ENCODE measurements at regions not wholly inside any gene's neighbourhood (a gene's known extent, or its start where the extent isn't known, plus 50 kb on each side); places are given as distances from the start of the nearest gene placed in this dataset.

DNA sequence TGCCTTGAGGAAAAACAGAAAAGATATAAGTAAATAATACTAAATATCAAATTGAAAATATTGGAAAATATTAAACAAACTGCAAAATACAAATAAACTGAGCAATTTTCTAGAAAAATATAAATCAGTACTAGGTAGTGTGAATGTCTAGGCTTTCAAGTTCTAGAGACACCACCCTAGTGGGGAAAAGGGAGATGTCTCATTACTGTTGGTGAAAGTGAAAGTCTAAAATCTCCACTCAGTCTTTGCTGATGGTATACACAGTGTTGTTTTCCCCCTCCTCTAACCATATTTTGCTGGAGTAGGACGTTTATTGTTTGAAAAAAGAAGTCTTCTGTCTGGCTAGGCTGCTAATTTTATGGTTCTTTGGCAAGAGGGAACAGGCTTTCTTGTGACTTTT is 1368.9 kb downstream of the OTOL1 start (continued):
- TF ChIP-seq NR1H2 (CRISPR knock-in tag; IDR thresholded peaks at IDR 0.05): no peak
- no peak for TF ChIP-seq TEAD1 (CRISPR knock-in tag; IDR thresholded peaks at IDR 0.05)
- TF ChIP-seq, protein P1, sequence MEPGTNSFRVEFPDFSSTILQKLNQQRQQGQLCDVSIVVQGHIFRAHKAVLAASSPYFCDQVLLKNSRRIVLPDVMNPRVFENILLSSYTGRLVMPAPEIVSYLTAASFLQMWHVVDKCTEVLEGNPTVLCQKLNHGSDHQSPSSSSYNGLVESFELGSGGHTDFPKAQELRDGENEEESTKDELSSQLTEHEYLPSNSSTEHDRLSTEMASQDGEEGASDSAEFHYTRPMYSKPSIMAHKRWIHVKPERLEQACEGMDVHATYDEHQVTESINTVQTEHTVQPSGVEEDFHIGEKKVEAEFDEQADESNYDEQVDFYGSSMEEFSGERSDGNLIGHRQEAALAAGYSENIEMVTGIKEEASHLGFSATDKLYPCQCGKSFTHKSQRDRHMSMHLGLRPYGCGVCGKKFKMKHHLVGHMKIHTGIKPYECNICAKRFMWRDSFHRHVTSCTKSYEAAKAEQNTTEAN (CRISPR knock-in tag; IDR thresholded peaks at IDR 0.05): no peak
- TF ChIP-seq, protein P2, sequence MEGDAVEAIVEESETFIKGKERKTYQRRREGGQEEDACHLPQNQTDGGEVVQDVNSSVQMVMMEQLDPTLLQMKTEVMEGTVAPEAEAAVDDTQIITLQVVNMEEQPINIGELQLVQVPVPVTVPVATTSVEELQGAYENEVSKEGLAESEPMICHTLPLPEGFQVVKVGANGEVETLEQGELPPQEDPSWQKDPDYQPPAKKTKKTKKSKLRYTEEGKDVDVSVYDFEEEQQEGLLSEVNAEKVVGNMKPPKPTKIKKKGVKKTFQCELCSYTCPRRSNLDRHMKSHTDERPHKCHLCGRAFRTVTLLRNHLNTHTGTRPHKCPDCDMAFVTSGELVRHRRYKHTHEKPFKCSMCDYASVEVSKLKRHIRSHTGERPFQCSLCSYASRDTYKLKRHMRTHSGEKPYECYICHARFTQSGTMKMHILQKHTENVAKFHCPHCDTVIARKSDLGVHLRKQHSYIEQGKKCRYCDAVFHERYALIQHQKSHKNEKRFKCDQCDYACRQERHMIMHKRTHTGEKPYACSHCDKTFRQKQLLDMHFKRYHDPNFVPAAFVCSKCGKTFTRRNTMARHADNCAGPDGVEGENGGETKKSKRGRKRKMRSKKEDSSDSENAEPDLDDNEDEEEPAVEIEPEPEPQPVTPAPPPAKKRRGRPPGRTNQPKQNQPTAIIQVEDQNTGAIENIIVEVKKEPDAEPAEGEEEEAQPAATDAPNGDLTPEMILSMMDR (IDR thresholded peaks at IDR 0.05): no peak

DNA sequence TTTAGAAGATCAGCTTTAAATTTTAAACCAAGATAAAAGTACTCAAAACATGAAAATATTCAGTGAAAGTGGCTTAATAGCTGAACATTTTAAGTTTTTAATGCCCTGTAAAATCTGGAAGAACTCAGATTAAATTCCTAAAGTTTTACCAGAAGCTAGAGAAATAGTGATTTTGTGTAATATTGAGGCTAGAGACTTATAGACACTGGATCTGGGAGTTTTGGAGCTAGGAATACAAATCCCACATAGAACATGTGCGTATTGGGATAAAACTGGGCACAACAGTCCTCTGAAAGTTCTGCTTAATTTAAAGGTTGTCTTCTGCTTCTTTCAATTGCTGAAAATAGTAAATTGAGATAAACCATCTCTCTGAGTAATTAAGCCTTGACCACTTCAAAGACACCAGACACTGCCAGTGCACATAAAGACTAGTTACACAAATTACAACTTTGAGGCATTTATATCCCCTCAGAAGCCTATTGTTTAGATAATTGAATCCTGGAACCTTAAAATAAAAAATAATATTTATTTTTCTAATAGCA is 1382.5 kb downstream of the OTOL1 start:
- no peak for DNase-seq (ENCODE audit: low spot score)
- no peaks in the 10 kb centered on the region for H3K36me3 Mint-ChIP-seq
- H3K9me3 Mint-ChIP-seq: no peaks in the 10 kb centered on the region
- no peaks in the 10 kb centered on the region for H3K4me1 Mint-ChIP-seq
- no peak overlapping the region for H3K4me3 Mint-ChIP-seq
- H3K27ac Mint-ChIP-seq: no peak overlapping the region
- ChIA-PET CTCF (no interaction called here), POLR2A (no interaction called here)
- ATAC-seq: no peak
- no peak for TF ChIP-seq ZNF423 (CRISPR knock-in tag; IDR thresholded peaks at IDR 0.05)
- no peak for TF ChIP-seq RORB (CRISPR knock-in tag; IDR thresholded peaks at IDR 0.05)
- no peaks in the 10 kb centered on the region for H3K27me3 Mint-ChIP-seq (ENCODE audit: low read depth)

DNA sequence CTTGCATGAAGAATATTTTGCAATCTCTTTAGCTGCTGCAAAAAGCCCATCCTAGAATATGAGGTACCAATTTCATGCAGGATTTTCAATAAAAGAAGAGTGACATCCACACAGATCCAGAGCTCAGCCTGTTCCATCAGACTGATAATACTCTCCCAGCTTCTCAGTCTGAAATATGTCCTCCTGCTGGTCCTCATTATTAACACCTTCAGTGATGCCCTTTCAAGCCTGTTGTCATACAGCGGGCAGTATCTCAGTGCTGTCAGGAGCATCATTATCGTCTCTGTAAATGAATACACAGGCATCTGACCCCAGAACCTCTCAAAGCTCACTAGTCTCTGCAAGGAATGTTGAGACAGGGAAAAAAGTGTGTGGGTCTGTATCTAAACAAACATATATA is 1387.8 kb downstream of the OTOL1 start:
- no peak overlapping the region for H3K27ac Mint-ChIP-seq
- H3K36me3 Mint-ChIP-seq: no peaks in the 10 kb centered on the region
- TF ChIP-seq ZNF396 (CRISPR knock-in tag; IDR thresholded peaks at IDR 0.05; ENCODE audit: borderline replicate concordance): no peak
- no peak for TF ChIP-seq ESRRA (CRISPR knock-in tag; IDR thresholded peaks at IDR 0.05; ENCODE audit: borderline replicate concordance)
- no peak for TF ChIP-seq MYBL2 (CRISPR knock-in tag; IDR thresholded peaks at IDR 0.05)
- no peak for TF ChIP-seq GTF2I (CRISPR knock-in tag; conservative IDR thresholded peaks at IDR 0.05)
- no peak for TF ChIP-seq ETV6 (CRISPR knock-in tag; IDR thresholded peaks at IDR 0.05)
- no peak for TF ChIP-seq FOXP1 (CRISPR knock-in tag; IDR thresholded peaks at IDR 0.05; ENCODE audit: borderline replicate concordance)
- TF ChIP-seq, protein P3, sequence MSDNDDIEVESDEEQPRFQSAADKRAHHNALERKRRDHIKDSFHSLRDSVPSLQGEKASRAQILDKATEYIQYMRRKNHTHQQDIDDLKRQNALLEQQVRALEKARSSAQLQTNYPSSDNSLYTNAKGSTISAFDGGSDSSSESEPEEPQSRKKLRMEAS (CRISPR knock-in tag; IDR thresholded peaks at IDR 0.05): no peak
- TF ChIP-seq JUN (CRISPR knock-in tag; IDR thresholded peaks at IDR 0.05): no peak
- TF ChIP-seq GRHL2 (CRISPR knock-in tag; IDR thresholded peaks at IDR 0.05; ENCODE audit: insufficient replicate concordance, severe bottlenecking): no peak
- TF ChIP-seq, protein P4, sequence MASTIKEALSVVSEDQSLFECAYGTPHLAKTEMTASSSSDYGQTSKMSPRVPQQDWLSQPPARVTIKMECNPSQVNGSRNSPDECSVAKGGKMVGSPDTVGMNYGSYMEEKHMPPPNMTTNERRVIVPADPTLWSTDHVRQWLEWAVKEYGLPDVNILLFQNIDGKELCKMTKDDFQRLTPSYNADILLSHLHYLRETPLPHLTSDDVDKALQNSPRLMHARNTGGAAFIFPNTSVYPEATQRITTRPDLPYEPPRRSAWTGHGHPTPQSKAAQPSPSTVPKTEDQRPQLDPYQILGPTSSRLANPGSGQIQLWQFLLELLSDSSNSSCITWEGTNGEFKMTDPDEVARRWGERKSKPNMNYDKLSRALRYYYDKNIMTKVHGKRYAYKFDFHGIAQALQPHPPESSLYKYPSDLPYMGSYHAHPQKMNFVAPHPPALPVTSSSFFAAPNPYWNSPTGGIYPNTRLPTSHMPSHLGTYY (CRISPR knock-in tag; IDR thresholded peaks at IDR 0.05): no peak
- no peak for TF ChIP-seq RORB (CRISPR knock-in tag; IDR thresholded peaks at IDR 0.05)
- TF ChIP-seq ELF4 (CRISPR knock-in tag; IDR thresholded peaks at IDR 0.05; ENCODE audit: low read depth): no peak
- no peak for TF ChIP-seq MXD4 (CRISPR knock-in tag; IDR thresholded peaks at IDR 0.05; ENCODE audit: borderline replicate concordance)
- TF ChIP-seq ZNF219 (CRISPR knock-in tag; IDR thresholded peaks at IDR 0.05; ENCODE audit: borderline replicate concordance): no peak
- no peak for TF ChIP-seq TCF7 (CRISPR knock-in tag; IDR thresholded peaks at IDR 0.05; ENCODE audit: low read depth)
- TF ChIP-seq JAZF1 (CRISPR knock-in tag; IDR thresholded peaks at IDR 0.05): no peak
- no peak for TF ChIP-seq NR1H2 (CRISPR knock-in tag; IDR thresholded peaks at IDR 0.05)
- no peaks in the 10 kb centered on the region for H3K4me1 Mint-ChIP-seq
- no peak for DNase-seq (ENCODE audit: low spot score)
- POLR2A ChIA-PET: no interaction called here
- CTCF ChIA-PET: no interaction called here
- no peak overlapping the region for H3K4me3 Mint-ChIP-seq
- ATAC-seq: no peak
- H3K27me3 Mint-ChIP-seq (ENCODE audit: low read depth): no peaks in the 10 kb centered on the region
- no peaks in the 10 kb centered on the region for H3K9me3 Mint-ChIP-seq

All from WTC11 (cell line).